Uterus (tissue), 2 donors: ENCODE measurements at regions not wholly inside any gene's neighbourhood (a gene's known extent, or its start where the extent isn't known, plus 50 kb on each side); places are given as distances from the start of the nearest gene placed in this dataset.

Source experiments
- POLR2A ChIP-seq, 2 donors: fragments of 450-650 bp; IDR thresholded peaks; one replicate each; pipeline ENCODE4 v1.6.1; 2016; ENCODE audit warnings: antibody characterized with exemption in 2 of 2, mild to moderate bottlenecking in 1 of 2, moderate library complexity in 1 of 2
- TF ChIP-seq, protein P1 (sequence below), 4 experiments: fragments of 200-600 bp in 2 of 4; fragments of 450-650 bp in 2 of 4; sonication (generic) in 2 of 4; IDR thresholded peaks; one replicate each; pipeline ENCODE4 v1.5.1; 2016 to 2019; ENCODE audit warnings: antibody characterized with exemption in 4 of 4, mild to moderate bottlenecking in 2 of 4, moderate library complexity in 1 of 4

- no peak for TF ChIP-seq POLR2A (IDR thresholded peaks at IDR 0.05)
- TF ChIP-seq, protein P1, sequence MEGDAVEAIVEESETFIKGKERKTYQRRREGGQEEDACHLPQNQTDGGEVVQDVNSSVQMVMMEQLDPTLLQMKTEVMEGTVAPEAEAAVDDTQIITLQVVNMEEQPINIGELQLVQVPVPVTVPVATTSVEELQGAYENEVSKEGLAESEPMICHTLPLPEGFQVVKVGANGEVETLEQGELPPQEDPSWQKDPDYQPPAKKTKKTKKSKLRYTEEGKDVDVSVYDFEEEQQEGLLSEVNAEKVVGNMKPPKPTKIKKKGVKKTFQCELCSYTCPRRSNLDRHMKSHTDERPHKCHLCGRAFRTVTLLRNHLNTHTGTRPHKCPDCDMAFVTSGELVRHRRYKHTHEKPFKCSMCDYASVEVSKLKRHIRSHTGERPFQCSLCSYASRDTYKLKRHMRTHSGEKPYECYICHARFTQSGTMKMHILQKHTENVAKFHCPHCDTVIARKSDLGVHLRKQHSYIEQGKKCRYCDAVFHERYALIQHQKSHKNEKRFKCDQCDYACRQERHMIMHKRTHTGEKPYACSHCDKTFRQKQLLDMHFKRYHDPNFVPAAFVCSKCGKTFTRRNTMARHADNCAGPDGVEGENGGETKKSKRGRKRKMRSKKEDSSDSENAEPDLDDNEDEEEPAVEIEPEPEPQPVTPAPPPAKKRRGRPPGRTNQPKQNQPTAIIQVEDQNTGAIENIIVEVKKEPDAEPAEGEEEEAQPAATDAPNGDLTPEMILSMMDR (IDR thresholded peaks at IDR 0.05) = no peak
Measured at GRCh38 chr11:24142062-24142461, 354.8 kb upstream of the LUZP2 start.
